HG03196 (cell line): ENCODE measurements at regions not wholly inside any gene's neighbourhood (a gene's known extent, or its start where the extent isn't known, plus 50 kb on each side); places are given as distances from the start of the nearest gene placed in this dataset.

Experiments used
- ATAC-seq: cut with Tn5 transposase; IDR thresholded peaks from one replicate; pipeline ENCODE4 v1.9.1; 2021; ENCODE audit not compliant: unreplicated experiment

DNA sequence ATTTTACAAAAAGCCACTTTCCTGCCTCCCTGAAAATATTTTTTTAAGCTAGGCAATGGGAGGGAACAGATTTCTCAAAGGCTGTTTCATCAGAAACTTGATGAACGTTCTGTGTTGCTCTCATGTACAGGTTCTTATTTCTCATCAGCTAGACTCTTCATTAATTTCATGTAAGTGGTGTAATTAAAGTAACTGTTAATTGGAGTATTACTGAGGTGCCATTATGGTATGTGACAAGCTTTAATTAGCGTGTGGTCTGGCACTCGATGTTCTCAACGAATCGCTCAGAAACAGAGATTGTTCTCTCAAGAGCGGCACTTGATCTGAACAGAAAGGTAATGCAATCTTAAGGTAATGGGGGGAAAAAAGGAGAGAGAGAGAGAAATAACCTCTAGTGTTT is 81.9 kb upstream of the MYCN start:
- ATAC-seq: no peak

DNA sequence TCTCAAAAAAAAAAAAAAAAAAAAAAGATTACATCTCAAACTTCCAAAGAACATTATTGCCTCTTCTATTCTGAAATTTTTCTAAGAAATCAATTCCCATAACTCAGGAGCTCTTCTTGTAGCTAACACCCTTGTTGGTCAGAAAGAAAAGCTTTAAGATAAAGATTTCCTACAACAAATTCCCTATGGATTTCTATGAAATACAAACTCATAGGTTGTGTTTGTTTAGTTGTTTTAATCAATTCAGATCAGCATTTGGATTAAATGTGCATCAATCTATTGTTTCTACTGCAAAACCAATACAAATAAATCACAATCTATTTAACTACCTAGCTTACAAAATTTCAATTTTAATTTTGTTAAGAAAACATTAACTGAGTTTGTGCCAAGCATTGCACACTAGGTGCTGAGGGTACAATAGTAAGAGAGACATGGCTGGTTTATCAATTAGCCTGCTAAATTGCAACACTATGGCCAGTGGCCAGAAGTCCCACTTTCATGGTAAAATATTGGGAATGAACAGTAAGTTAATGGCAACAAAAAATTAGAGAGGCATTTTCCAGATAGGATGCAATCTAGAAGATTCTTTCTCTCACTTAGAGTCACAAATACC is 80.2 kb upstream of the MYCN start:
- no peak for ATAC-seq

DNA sequence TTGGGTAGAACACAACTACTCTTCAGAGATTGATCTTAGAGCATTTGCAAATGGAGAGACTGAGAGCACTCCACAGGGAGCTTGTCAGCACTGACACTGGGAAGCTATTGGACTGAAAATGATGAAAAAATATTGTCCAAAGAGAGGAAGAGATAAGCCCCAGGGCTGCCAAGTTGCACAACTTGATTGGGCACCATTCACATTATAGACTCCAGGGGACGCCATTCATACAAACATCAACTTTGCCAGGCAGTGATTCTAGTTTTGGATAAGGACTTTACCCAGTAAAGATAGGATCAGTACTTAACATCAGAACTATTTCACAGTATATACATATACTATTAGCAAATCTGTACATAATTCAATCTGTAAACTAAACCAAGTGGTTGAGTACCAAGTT is 79.6 kb upstream of the MYCN start:
- no peak for ATAC-seq

DNA sequence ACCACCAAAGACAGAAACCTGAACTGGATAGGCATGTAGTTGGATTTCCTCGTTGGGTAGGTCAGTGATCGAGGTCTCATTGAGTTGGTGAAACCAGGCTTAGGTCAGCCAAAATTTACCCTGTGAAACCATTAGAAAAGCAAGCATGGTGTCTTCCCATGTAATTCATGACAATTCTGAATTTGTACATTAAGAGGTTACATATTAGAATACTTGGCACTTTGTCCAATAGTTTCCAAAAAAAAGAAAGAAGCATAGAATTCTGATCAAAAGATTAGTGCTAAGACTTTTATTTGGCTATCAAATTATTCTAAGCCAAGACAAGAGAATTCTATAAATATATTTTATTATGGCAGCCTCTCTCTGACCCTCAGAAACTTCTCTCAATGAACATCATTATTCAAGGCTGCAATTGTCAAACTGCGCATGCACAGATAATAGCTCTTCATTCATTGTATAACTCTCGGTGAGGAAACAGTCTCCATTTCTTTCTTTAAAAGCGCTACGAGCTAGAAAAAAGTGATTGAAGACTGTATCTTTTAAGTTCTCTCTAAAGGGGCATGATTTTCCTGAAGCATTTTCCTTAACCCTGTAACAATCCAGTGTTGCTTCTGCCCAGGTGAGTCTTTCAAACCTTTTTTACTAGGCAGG is 79.1 kb upstream of the MYCN start:
- no peak for ATAC-seq

DNA sequence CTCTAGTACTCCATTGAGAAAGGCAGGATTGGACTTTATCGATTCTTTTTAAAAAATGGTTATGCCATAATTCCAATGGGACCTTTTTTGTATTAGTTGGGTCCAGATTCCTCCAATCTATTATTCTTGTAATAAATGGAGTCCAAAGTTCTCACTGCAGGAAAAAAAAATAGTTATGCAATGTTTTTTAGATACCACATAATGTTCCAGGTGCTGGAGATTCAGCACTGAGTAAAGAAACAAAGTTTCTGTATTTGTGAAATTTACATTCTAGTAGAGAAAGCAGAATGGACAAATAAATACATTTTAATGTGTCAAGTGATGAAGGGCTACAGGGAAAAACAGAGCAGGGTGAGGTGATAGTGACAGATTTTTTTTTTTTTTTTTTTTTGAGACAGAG is 78.5 kb upstream of the MYCN start:
- ATAC-seq: no peak

DNA sequence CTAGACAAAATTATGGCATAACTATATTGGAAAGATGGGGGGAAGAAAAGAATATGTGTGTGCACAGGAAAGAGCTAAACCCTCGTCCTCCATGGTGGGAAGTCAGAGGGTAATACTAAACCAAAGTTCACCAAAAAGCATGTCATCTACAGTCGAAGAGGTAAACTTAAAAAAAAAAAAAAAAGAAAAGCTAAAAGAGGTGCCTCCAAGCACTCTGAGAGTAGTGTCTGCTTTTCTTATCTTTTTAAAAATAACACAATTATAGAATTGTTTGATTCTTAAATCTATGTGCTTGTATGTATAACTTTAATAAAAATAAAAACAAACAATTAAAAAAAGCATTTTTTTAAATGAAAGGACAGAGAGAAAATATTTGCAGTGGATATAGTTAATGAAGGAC is 77.3 kb upstream of the MYCN start:
- ATAC-seq: no peak

DNA sequence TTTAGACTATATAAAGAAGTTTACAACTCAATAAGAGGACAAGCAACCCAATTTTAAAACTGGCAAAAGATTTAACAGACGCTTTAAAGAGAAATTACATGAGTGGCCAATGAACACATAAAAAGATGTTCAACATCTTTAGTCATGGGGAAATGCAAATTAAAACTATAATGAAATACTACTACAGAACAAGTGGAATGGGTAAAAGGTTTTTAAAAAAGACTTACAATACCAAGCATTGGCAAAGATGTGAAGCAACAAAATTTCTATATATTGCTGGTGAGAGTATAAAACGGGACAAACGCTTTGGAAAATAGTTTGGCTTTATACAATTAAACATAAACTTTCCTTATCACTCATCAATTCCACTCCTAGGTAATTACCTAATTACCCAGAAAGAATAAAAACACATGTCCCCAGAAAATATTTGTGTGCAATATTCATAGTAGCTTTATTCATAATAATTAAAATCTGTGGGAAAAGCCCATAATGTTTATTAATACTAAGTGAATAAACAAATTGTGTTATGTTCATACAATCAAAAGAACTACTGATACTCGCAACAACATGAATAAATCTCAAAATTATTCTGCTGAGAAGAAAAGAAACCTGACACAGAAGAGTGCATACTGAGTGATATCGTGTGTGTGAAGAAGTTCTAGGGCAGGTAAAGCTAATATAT is 76.7 kb upstream of the MYCN start:
- no peak for ATAC-seq

DNA sequence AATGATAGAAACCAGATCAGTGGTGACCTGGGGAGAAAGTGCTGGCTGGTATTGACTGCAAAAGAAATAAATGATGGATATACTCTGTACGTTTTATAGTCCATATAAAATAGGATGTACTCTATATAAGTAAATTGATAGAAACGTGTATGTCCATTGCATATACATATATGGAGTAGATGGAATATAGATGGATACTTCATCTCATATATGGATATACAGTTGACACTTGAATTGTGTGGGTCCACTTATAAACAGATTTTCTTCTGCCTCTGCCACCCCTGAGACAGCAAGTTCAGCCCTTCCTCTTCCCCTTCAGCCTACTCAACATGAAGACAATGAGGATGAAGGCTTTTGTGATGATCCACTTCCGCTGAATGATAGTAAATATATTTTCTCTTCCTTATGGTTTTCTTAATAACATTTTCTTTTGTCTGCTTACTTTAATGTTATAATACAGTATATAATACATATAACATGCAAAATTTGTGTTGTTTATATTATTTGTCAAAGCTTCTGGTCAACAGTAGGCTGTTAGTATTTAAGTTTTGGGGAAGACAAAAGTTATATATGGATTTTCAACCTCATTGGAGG is 76.1 kb upstream of the MYCN start:
- no peak for ATAC-seq

DNA sequence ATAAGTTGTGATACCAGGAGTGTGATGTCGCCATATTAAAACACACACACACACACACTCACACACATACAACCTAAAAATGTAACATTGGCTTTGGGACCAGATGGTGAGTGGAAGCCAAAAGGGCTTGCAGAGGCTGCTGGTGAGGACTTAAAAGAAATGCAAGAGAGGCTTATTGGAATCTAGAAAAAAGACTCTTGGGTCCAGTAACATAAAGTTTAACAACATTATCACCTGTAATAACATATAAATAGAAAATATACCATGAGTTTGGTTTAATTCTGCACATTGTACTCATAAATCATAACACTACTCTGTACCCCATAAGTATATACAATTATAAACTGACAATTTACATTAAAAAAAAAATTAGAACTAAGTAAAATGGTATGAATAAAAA is 74.4 kb upstream of the MYCN start:
- ATAC-seq: no peak

DNA sequence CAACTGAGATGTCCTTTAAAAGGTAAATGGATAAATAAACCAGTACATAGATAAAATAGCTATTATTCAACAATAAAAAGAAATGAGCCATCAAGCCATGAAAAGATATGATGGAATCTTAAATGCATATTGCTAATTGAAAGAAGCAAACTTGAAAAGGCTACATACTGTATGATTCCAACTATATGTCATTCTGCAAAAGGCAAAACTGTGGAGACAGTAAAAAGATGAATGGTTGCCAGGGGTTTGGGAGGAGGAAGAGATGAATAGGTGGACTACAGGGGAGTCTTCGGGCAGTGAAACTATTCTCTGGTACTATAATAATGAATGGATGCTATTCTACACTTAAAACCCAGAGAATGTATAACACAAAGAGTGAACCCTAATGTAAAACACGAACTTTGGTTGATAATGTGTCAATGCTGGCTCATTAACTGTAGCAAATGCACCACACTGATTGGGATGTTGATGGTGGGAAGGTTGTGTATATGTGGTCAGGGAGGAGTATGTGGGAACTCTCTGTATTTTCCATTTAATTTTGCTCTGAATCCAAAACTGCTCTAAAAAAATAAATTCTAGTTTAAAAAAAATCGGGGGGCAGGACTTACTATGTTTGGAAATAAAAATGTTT is 73.7 kb upstream of the MYCN start:
- no peak for ATAC-seq

DNA sequence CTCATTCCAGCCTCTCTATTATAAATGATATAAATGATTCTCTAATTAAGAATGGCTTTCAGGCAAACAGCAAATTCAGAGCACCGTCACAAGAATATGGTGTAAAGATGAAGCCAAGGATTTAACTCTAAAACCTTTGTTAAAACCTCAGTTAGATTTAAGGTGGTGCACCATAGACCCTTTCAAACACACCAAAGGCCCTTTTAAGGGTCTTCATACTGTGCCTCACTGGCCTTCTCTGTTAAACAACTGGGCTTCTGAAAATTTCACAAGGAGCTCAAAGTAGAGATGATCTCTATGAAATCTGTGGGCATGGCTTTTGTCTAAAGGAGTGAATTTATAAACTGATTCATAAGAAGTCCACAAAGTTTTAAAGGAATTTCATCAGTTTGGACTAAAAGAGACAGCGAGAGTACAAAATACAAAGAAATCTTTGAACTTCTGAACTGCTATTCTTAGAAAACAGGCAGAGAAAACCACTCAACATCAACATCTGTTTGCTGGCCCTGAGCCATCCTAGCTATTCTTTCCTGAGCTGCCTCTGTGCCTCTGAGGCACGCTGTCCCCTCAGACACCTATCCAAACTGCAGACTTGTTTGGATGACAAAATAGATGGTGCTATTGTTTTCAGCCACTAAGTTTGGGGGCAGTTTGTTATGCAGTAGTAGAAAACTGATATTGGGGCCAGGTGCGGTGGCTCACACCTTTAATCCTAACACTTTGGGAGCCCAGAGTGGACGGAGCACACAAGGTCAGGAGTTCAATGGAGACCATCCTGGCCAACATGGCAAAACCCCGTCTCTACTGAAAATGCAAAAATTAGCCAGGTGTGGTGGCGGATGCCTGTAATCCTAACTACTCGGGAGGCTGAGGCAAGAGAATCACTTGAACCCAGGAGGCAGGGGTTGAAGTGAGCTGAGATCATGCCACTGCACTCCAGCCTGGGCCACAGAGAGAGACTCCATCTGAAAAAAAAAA is 72.9 kb upstream of the MYCN start:
- ATAC-seq: no peak

DNA sequence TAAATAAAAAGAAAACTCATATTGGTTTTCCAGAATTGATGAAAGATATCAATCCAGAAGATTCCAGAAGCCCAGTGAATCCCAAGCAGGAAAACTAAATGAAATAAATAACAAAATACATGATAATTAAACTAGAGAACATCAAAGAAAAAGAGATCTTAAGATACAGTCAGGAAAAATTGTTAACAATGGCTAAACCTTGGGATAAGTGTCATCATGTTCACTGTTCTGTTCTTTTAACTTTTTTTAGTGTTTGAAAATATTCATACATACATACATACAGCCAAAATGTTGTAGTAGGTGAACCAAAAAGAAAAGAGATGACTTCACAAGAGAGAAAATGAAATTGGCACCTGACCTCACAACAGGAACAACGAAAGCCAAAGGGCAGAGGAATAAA is 72.2 kb upstream of the MYCN start:
- no peak for ATAC-seq

DNA sequence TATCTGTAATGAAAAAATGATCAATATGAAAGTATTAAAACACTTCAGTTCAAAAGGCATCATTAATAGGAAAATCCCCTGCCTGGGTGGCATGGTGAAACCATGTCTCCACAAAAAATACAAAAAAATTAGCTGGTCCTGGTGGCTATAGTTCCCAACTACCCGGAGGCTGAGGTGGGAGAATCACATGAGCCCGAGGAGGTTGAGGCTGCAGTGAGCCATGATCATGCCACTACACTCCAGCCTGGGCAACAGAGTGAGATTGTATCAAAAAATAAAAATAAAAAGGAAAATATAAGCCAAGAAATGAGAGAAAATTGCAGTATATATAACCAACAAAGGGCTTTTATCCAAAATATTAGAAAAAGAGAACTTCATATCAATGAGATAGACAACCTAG is 71.6 kb upstream of the MYCN start:
- no peak for ATAC-seq

DNA sequence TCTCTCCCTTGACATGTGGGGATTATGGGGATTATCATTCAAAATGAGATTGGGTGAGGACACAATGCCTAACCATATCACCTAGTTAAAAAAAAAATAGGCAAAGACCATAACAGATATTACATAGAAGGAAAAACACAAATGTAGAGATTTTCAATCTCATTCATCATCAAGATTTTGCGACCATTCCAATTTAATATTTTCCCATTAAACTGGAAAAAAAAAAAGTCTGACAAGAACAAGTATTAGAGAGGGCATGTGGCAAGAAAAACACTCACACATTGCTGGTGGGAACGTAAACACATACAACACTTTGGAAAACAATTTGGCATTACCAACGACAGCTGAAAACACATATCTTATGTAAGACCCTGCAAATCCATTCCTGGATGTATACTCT is 71.0 kb upstream of the MYCN start:
- no peak for ATAC-seq

DNA sequence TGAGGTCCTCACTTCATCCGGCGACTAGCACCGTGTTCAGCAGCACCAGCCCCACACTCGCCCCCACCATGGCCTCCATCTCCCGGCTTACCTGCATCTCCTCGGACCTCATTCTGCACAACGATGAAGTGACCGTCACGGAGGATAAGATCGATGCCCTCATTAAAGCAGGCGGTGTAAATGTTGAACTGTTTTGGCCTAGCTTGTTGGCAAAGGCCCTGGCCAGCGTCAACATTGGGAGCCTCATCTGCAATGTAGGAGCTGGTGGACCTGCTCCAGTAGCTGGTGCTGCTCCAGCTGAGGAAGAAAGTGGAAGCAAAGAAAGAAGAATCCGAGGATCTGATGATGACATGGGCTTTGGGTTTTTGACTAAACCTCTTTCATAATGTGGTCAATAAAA is 70.5 kb upstream of the MYCN start:
- no peak for ATAC-seq

DNA sequence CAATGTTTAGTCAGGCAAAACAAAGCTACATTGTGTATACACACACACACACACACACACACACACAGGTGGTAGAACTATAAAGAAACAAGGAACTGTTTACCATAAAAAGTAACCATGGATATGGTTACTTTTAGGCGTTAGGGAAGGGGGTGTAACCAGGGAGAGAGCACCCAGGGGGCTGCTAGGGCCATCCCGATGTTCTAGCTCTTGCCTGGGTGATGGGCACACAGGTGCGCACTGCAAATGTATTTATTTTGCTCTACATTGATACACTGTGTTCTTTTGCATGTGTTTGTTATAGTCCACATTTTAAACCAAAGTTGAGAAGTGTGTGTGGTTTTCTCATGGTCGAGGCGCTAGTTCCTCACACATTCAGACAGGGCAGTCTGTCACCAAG is 69.8 kb upstream of the MYCN start:
- no peak for ATAC-seq

DNA sequence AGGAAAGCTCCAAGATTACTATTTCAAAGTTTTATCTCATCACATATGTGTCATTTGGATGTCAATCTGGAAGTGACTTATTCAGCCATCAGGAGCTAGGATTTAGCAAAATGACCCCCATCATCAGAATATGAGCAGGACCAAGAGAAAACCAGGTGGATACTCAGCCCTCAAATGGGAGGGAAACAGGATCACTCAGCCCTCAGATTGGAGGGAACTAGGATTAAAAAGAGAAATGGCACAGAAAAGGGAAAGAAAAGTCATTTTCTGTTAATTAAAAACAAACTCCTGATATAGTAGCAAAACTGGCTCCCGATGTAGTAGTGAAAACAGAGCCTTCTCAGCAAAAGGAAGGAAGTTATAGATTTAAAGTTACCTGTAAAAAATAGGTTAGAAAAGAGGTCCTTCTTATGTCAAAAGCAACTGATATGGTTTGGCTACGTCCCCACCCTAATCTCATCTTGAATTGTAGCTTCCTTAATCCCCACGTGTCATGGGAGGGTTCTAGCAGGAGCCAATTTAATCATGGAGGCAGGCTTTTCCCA is 69.0 kb upstream of the MYCN start:
- ATAC-seq: no peak

DNA sequence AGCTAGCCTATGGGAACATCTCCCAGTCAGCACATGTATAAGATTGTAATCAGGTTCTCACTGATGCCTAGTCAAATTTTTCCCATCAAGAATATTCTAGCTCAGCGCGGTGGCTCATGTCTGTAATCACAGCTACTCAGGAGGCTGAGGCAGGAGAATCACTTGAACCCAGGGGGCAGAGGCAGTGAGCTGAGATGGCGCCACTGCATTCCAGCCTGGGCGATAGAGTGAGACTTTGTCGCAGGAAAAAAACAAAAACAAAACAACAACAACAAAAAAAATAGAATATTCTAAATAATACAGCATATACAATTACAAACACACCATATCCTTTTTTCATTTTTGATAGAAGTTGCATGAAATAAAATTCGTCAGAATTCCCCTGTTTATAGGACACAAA is 67.5 kb upstream of the MYCN start:
- ATAC-seq: no peak

DNA sequence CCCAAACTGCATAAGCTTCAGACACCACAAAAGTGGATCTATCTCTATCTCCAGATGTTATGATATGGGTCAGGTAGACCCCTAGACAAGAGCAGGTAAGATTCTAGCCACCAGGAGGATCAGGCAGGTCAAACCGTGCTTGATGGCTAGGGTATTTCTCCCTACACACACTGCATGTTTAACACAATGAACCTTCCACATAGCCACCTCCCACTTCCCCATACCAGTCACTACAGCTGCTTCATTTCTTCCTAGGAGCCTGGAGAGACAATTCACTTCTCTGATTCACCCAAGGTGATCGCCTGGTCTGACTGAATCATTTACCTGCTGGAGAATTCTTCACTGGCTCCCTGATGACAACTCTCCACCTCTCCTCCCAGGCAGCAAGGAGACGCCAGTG is 66.0 kb upstream of the MYCN start:
- no peak for ATAC-seq
